NCI-H1436 (cell line): ENCODE measurements at regions not wholly inside any gene's neighbourhood (a gene's known extent, or its start where the extent isn't known, plus 50 kb on each side); places are given as distances from the start of the nearest gene placed in this dataset.

Experiments
- DNase-seq: peaks from one replicate; lab custom pipeline; 2025; lab: John Stamatoyannopoulos, UW

DNA sequence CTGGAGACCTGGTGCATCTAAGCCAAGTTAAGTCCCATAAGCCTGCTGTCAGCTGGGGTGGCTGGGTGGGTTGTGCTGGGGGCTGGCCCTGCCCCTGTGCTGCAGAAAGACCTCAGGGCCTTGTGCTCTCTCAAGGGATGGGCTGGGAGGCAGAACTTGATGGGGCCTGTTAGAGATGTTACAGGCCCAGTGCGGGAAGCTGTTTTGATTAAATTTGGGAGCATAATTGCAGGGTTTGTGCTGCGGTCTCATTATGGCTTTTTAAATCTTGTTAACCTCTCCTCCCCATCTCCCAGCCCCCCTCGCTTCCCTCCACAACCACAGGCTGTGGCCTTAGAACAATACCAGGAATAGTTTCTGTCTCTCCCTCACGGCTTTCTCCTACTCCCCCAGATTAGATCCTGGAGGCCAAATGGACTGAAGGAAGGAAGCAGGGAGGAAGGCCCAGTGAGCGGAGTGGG is 87.6 kb upstream of the TLE3 start:
- no peak for DNase-seq

DNA sequence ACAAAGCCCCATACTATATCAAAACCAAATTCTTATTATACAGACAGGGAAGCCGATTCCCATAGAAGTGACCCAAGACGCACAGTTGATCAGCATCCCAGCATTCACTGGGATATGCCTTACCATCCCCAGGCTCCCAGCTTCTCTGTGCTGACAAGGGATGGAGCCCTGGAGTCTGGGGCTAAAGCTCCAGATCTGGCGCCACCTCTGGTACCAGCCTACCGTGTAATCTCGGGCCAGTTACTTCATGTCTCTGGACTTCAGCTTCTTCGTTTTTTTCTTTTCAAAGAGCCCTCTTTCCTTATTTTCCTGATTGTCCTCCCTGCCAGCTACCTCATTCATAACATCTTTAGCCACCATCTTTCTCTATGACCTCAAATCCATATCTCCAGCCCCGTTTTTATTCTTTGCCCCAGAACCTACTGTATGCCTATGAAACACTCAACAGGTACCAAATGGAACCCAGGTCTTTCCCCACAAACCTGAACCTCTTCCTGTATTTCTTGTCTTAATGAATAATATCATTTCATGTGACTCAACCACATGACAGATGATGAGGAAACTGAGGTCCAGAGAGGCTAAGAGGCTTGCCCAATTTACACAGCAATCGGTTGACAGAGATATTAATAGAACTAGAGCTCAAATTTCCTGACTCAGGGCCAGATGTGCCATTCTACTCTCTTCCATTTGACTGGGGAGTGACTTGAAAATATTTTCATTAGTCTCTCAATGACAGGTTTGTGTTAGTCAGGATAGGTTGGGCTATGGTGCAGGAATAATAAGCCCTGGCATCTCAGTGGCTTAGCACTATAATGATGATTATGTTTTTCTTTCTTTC is 85.4 kb upstream of the TLE3 start:
- no peak for DNase-seq

DNA sequence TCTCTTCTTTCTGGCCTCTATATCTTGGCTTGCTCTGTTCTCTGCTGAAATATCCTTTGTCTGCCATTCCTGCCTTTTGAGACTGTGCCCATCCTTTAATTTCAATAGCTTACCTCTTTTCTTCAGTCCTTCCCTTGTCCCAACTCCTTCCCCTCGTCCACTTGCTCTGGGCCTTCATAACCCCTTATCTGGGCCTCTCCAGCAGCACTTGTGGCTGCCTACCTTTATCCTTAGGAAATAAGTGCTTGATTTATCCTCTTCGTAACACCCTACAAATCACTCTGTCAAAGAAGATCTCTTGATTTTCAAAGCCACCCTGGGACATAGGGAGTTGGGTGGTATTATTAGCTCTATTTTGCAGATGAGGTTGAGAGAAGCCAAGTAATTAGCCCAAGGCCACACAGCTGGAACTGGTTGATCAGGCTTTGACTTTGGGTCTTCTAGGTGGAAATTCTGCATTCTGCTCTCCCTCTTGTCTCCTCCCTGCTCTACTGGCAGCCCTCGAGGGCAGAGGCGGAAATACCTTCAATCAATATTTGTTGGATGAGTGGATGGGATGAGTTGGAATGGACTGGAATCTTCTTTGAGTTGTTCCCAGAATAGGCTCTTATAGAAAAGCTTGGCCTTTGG is 84.0 kb upstream of the TLE3 start:
- DNase-seq = no peak

DNA sequence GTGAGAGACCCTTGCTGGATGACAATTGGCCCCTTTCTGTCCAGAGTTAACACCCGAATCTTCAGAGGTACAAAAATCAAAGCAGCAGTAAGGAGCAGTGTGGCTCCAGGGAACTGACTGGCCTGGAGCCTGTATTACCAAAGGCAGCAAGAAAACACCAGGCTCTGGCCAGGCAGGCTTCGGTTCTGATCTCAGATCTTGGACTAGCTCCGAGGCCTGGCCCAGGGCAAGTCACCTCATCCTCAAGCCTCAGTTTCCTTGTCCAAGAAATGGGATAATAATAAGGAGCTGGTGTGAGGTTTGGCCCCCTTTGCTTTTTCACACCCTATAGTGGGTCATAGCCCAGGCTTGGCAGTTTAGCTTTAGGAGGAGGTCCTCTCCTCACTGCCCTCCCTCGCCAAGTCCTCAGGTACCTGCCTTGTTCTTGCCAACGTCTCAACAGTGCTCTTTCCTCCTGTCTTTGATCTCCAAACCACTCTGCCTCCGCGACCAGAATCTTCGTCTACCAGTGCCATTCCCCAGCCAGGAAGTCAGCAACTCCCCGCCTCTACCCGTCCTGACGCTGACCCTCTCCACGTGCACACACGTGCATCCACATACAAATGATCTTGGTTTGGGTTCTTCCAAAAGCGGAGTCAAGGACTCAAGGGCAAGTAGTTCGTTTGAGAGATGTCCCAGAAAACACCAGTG is 82.6 kb upstream of the TLE3 start:
- no peak for DNase-seq

DNA sequence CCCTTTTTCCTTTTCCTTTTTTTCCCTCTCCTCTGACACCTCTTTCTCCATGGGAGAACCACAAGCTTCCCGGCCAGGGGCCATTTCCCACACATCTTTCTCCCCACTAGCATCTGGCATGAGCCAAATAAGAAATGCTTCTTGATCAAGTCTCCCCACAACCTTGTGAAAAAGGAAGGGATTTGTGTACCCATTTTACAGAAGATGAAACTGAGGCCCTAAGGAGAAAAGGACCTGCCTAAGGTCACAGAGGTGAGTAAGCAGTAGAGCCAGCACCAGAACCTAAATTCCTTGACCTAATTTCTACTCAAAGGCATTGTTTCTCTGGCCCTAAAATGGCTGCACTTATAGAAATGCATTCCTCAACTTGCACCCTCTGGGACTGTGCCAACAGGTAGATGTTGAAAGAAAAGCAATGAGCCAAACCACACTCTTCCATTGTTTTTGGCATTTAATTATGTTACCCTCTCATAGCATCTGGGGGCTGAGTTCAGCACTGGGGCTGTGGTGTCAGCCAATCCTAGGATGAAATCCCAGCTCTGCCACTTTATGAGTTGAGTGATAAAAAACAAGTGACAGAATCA is 81.7 kb upstream of the TLE3 start:
- DNase-seq = no peak

DNA sequence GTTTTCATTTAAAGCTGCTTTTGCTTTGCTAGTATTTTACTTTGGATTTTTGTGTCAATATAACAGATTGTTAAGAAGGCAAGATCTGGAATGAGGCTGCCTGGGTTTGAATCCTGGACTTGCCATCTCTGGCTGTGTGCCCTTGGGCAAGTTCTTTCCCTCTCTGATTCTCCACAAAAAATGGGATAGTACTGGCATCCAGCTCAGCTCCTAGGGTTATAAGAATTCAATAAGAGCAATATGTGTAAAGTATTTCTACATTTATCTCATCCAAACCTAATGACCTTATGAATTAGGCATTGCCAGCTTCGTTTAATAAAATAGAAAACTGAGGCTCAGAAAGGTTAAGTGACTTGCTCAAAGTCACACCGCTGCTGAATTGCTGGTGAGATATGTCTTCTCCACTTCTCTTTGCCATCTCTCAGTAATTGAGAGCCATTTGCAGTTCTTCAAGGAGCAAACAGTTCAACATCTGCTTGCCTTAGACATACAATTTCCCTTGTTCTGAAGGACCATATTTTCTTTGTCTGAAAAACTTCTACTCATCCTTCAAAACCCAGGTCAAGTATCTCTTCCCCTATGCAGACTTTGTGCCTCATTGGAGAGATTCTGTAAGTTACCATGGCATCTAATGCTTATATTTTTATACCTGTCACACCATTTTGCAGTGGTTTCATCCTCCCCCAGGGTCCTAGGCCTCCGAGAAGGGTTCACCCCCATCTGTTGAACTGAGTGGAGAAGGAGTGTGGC is 80.8 kb upstream of the TLE3 start:
- no peak for DNase-seq

DNA sequence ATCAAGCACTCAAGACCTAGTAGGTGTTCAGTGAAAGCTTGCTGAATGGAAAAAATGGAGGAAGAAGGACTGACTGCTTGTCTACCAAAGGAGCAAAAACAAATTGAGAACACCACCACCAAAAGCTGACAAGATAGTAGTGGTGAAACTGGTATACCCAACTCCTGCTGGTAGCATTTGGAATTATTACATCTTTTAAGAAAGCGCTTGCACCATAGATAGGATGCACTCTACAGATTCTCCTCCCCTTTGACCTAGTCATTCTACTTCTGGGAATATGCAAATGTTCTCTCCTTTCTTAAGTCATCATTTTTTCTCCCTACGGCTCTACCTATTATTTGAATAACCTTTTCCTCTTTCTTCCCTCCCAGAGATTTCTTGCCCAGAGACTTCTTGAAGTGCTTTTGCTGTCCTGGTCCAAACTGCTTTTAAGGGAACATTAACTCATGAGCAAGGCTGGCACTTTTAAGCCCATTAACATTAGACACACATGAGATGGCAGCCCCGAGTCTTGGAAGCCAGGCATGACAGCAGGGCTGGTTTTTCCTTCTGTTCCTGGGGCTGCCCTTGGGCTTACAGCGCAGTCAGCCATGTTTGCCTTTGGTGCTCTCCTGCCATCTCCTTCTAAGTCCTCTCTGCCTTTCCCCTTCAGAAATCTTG is 75.0 kb upstream of the TLE3 start:
- DNase-seq = no peak

DNA sequence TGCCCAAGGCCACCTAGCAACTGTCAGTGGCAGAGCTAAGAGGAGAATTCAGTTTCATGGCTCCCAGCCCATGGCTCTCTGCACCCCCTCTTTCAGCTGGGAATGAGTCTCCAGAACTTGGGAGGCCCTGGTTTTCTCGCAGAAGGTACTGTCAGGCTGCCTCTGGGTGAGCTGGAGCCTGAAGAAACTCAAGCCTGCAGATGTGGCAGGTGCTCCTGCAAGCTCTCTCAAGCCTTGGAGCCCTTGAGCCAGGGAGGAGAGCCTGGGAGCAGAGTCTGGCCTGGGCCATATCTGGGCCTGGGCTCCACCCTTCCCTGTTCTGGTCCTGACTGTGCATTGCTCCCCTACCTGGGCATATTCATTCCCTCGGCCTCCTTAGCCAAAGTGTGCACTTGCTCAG is 74.4 kb upstream of the TLE3 start:
- DNase-seq = no peak

DNA sequence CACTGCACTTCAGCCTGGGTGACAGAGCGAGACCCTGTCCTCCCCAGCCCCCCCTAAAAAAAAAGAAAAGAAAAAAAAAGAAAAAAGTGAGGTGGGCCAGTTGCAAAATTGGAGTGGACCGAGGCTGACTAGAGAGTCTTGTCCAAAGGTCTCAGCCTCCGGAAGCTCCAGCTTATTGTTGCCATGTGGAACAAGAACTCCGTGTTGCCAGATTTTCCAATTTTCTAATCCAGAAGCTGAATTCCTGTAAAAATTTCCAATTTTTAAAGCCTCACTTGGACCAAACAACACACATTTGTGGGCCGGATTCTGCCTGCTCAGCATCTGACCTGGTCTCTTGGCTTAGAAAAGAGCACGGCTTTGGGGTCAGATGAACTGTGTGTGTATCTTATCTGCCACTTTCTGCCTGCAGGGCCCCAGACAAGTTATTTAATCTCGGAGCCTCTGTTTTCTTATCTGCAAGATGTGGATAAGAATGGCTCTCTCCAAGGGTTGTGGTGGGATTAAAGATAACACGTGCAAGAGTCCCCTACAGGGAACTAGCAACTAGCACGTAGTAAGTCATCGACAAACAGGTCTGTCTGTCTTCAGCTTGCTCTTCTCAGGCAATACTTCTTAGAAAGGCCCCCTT is 73.7 kb upstream of the TLE3 start:
- DNase-seq = no peak

DNA sequence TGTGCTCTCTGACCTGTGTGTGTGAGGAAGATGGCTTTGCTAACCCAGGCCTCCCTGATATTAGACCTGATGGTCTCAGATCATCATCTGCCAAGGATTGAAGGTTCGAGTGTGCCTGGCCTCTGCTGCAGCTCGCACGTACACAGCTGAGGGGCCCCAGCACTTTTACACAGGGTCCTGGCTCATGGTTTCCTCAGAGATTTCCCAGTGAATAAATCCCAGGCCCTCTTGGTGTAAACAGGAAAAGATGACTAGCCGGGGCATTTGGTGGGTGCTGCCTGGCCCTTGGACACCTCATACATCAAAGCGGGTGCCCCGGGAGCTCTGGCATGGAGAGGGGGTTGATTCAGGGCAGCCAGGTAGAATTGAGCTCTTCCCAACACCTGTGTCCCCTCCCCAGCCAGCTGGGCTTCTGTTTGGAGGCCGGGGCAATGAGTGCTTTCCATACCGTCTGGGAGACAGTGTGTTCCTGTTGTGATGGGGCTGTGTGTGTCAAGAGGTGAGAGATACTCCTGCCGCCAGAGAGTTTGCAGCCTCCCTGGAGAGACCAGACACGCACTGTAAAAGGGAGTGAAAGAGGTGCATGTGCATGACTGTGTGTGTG is 72.5 kb upstream of the TLE3 start:
- DNase-seq = no peak

DNA sequence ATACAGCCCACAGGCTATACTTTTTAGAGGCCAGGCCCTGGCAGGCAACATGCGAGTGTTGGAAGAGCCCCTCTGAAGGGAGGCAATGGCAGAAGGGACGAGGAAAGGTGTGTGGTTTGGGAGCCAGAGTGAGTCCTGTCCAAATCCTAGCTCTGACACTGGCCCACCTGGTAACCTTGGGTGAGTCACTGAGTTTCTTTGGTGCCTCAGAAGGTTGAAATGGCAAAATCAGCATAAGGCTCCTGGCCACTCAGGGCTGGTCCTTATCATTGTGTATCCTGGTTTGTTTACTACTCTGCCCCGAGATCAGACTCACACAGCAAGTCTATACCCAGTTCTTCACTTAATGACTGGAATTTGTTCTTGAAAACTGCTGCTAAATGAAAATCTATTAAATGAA is 71.4 kb upstream of the TLE3 start:
- DNase-seq = no peak

DNA sequence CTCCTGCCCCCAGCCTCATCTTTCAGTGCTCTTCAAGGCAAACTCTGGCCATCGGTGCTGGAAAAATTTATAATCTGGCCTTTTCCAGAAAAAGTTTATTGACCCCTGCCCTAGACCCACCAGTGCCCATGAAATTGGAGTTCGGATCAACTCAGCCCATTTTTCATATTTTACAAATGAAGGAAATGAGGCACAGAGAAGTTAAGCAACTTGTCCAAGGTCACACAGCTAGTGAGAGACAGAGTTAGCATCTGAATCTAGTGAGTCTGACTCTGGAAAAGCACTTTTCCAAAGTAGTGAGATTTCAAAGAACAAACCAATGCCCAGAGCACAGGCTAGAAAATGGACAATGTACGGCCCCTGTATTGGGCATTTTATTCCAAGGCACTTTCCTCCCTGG is 69.4 kb upstream of the TLE3 start:
- DNase-seq = no peak

DNA sequence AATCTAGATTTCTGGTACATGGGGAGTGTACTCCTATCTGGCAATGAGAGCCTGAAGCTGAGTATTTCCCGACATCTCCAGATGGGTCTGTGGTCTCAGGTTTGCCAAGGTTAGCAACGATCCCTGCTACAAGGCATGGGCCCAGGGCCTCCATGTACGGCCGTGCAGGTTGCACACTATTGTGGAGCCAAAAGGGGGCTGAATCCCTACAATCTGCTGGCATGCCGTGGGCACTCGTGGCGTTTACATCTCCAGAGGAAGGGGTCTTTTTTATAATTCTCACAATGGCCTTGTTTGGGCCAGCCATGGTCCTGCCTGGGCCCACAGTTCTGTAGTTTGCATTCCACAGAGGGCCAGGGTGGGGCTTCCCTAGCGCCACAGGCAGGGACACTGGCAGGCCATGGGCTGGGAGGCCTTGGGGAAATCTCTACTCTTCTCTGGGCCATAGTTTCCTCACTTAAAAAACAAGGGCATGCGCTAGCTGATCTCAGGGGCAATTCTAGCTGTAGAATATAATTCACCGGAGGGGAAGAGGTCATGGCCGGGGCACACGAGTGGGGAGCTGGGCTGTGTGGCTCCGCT is 68.9 kb upstream of the TLE3 start:
- DNase-seq = no peak

DNA sequence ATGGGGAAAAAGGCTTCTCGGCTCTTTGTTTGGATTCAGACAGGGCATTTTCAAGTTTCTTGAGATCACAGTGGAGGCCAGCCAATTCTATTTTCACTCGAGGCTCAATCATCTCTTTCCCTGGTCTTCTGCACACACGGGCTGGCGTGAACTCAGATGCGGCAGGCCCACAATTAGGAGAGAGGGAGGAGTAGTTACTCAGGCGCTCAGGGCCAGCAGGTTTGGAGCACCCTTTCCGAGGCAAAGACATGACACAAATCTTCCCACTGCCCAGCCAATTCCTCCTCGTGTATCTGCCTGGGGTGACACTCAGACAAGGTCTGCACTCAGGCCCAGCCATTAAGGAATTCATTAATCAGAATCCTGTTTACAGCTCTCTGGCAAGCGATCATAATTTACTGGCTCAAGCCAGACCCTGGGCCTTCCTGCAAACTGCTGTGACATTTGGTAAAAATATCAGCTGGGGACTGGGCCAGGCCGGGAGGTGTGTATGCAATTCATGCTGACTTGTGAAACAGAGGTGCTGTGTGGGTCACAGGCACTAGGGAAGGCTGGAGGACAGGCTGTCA is 68.1 kb upstream of the TLE3 start:
- DNase-seq = no peak

DNA sequence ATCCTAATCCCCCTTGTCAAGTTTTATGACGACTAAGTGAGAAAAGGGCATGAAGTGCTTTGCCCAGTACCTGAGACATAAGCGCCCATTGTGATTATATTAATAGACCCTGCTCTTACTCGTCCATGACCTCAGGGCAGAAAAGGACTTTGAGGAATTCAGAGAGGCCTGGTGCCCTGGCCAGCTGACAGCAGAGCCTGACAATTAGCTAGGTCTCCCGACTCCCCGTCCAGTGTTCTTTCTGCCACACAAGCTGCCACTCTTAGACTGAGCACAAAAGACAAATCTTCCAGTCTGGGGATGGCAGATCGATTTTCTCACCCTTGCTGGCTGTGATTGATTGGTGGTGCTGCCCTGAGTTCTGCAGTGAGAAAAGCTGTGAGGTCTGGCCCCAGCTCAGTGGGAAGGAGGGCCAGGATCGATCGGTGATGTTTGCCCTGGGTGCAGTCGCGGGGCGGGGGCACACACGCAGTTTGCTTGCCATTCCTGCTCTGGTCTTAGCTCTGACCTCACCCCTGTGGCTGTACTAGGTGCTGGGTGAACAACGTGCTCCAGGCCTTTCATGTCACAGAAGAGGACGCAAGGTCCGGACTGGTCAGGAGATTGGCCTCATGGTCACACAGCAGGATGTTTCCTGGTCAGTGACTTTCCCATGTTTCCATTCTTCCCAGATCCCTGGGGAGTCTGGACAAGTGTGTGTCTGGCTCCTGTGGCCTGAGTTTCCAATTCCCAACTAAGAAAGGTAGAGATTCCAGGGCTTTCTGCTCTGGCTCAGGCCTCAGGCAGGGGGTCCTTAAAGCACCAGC is 67.4 kb upstream of the TLE3 start:
- no peak for DNase-seq

DNA sequence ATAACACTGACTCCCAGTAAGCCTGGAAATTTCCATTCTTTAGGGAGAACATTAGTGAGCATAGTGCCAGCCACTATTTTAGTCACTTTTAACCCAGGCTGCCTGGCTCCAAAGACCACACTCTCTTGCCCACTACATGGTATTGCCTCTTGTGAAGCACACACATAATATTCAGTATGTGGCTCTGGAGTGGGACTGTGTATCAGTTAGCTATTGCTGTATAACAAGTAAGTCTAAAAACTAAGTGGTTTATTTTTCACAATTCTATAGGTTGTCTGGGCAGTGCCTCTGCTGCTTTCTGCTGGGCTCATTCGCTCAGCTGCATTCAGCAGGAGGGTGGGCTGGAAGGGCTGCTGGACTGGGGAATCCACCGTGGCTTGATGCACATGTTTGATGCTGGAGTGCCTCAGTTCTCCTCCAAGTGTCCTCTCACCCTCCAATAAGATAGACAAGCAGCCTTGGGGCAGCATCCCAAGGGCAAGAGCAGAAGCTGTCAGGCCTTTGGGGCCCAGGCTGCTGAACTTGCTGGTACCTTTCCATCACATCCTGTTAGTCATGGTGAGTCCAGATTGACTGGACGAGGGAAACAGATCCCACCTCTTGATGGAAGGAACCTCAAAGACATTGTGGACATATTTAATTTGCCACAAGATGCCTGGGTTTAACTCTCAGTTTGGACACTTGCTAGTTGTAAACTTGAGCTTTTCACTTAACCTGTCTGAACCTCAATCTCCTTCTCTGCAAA is 66.6 kb upstream of the TLE3 start:
- DNase-seq = no peak

DNA sequence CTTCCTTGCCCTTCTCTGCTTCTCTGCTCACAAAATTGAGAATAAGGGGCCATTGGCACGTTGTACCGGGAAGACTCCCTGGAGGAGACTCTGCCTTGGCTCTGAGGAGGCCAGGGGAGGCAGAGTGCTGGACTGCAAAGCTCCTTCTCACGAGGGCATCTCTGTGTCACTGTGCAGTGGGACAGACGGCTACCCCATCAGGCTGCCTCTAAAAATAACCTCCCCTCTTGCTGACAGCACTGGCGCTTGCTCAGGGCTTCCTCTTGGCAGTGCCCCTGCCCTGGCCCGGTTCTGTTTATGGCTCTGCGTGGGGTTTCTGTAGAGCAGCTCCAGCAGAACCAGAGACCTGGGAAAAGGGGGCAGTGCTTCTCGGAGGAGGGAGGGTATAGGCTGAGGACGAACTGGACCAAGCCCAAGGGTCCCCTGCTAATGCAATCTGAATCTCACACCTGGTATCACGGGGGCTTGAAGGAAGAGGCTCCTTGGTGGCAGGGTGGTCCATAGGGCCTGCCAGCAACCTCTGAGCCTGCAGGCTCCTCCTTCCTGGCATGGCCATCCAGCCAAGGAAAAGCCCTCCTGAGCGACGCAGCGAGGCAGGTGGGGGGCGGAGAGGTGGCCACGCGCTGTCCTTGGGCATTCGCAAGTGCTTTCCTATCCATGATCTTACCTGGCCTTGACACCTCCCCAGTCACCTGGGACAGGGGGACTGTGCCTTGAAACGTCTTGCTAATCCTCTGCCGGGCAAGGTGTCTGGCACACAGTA is 63.3 kb upstream of the TLE3 start:
- DNase-seq = no peak

DNA sequence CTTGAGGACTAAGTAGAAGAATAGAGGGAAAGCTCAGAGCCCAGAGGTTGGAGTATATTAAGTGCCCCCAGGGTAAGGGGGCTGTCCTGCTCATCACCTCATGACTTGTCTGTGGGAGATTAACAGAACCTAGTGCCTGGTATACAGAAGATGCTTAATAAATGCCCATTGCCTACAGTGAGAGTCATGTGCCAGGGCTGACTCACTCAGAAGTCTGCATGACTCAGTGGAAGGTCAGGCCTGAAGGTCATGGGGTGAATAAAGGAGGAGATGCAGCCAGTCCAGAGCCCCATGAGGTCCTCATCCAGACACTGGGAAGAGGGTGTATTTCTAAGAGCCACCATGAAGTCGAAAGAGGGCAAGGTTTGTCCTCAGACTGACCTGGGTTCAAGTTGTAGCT is 62.5 kb upstream of the TLE3 start:
- DNase-seq = no peak
